Suppressor macrophage treated with lipopolysaccharide for 1 hour (primary cell): ENCODE measurements at regions not wholly inside any gene's neighbourhood (a gene's known extent, or its start where the extent isn't known, plus 50 kb on each side); places are given as distances from the start of the nearest gene placed in this dataset.

Source experiments
- DNase-seq, 3 donors: peaks; one replicate each; pipeline ENCODE4 v3.0.0-alpha.2; 2020 to 2022

DNA sequence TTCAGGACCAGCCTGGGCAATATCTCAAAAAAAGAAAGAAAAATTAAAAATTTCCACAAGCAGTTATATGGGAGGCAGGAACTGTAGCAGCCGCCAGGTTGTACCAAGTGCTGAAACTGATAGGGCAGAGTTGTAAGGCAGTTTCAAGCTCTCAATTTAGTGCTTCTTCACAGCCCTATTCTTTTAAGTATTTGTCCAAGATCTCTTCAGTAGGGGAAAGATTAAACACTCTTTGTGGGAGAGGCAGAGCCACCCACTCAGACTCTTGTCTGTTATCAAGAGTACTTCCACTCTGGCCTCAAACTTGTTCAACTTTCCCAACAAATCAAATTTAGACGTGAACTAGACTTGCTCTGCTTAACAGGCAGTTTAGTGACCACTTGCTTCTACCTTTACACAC, 228.7 kb downstream of the REEP3 start:
- no peak for DNase-seq

DNA sequence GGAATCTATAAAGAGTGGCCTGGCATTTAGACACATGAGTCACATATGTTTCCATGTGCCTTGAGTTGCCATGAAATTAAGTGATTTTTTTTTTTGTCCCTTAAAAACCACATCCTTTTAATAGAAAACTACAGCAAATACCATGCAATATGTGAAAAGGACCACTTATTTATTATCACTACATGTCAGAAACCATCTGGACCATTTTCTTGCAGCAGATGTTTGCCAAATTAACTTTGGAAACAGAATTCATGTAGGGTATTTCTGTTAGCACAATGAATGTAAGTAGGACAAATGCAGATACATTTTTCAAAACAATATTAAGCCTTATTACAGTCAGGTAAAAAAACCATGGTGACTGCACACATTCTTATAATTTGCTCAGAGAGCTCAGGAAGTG, 230.6 kb downstream of the REEP3 start:
- DNase-seq = no peak

DNA sequence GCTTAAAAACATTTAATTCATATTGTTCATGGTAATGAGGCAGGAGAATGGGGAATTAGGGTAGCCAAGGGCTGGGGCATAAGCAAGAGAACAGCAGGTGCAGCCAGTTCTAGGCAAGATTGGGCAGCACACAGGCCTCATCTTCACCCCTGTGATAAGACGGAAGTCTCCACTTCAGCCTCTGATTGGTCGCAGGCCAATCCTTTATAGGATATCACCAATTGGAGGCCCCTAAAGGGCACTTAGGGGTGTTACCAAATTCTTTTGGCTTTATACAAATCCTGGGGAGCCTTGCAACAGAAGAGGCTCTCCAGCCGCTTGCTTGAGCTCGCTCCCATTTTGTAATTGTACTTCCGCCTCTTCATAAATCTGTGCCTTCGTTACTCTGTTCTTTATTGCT, 231.1 kb downstream of the REEP3 start:
- no peak for DNase-seq

- no peak for DNase-seq
Observed at GRCh38 chr10:63753808-63754207, 232.6 kb downstream of the REEP3 start.

DNA sequence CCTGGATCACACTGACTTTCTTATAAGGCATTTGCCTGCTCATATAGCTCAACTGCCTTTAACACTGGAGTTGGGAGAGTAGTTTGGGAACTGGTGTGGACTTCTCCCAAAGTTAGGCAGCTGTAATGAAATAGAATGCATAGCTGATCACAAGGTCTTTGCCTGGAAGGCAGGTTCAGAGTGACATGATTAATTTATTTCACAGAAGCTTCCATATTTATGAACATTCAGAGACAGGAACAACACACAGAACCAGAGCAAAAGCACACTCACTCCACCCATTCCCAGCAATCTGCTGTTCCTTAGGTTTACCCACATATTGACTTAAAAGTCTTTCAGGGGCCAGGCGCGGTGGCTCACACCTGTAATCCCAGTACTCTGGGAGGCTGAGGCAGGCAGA, 234.2 kb downstream of the REEP3 start:
- no peak for DNase-seq

DNA sequence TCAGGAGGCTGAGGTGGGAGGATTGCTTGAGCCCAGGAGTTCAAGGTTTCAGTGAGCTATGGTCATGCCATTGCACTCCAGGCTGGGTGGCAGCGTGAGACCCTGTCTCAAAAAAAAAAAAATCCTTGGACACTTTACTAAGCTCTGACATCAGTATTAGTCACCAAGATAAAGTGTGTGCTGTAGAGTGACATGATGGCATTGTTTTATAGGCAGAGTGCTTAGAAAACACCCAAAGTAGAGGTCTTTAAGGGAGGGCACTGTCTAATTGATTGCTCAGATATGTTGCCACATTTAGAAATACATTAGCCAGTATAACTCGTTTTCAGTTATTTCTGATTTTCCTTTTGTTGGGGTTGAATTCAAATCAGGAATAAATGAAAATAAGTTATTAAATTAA, 235.9 kb downstream of the REEP3 start:
- no peak for DNase-seq

GRCh38 chr10:63758080-63758479, 236.9 kb downstream of the REEP3 start:
- DNase-seq = no peak

GRCh38 chr10:63759335-63759734, 238.1 kb downstream of the REEP3 start:
- no peak for DNase-seq

GRCh38 chr10:63760034-63760707, 239.0 kb downstream of the REEP3 start:
- DNase-seq = no peak

GRCh38 chr10:63760708-63761047, 239.5 kb downstream of the REEP3 start:
- DNase-seq = no peak

DNA sequence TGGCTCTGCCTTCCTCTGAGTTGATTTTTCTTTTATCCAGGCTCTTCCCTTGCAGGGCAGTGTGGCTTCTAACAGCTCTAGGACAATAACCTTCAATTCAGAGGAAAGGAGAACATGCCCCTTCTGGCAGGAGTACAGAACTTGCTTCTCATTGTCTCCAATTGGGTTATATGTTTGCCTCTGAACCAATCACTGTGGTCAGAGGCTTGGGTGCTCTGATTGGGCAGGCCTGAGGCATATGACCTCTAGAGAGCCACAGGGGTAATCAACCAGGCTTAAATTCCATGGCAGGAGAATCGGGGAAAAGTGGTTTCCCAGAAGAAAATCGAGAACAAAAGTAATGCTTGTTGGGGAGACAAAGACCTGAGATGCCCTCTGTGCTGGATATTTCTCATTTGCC, 240.0 kb downstream of the REEP3 start:
- no peak for DNase-seq

GRCh38 chr10:63763744-63764143, 242.5 kb downstream of the REEP3 start:
- DNase-seq = peak in 1 of 3 donors; percentile 7

DNA sequence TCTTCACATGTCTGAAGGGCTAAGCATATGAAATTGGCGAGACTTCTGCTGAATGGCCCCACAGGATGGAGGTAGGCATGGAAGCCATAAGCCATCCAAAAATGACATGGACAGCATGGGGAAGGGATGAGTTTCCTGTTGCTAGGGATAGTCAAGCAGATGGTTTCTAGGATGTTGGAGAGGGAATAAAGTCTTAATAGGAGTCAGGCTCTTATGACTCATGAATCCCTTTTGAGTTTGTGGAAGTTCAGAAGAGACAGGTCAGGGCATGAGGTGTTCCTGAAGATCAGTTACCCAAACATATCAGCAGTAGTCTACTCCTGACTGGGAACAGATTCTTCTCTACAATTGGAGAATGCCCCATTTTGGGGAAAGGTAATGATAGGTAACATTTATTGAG, 243.9 kb downstream of the REEP3 start:
- no peak for DNase-seq

DNA sequence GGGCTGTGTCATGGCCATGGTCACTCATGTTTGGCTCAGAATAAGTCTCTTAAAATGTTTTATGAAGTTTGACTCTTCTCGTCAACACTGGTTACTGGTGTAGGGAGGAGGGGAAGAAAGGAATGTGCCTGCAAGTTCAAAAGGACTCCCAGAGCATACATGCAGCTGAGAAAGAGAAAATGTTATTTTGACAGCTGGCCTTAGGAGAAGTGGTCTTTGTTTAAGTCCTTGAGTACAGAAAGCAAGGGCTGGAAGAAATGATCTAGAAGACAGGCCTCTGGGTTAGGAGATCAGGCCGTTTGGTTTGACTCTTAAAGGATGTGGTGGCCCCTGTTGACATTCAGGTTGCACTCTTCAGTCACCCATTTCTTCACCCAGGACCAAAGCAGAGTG, 245.5 kb downstream of the REEP3 start:
- no peak for DNase-seq

GRCh38 chr10:63767138-63767801, 246.1 kb downstream of the REEP3 start:
- peak in 2 of 3 donors; percentile 21 to 30 for DNase-seq

GRCh38 chr10:63769367-63769766, 248.2 kb downstream of the REEP3 start:
- DNase-seq = no peak

GRCh38 chr10:63770523-63770922, 249.3 kb downstream of the REEP3 start:
- DNase-seq = no peak

- DNase-seq = no peak
Observed at GRCh38 chr10:63772491-63772890, 251.3 kb downstream of the REEP3 start.

DNA sequence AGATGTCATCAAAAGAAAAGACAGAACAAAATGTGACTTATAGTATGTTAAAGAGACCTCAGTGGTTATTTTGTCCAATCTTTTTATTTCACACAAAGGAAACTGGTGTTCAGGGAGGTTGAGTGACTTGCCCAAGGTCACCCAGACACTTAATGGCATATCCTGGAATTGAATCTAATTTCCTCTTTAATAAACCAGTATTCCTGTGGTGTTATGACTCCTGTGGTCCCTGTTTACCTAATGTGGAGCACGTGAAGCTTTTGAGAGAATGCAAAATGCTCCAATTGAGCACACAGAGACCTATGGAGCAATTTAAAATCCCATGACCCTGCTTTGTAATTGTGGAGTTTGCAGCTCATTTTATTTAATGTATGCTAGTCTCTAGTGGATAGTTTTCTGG, 251.9 kb downstream of the REEP3 start:
- no peak for DNase-seq

DNA sequence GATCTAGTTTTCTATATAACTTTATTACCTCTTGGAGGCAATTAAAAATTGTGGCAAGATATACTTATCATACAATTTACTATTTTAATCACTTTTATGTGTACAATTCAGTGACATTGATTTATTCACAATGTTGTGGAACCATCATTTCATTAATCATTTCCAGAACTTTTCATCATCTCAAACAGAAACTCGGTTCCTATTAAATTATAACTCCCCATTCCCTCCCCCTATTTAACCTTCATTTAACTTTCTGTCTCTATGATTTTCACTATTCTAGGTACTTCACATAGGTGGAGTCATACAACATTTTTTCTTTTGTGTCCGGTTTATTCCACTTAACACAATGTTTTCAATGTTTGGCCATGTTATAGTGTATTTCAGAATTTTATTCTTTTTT, 252.8 kb downstream of the REEP3 start:
- no peak for DNase-seq

- no peak for DNase-seq
Observed at GRCh38 chr10:63780101-63780500, 258.9 kb downstream of the REEP3 start.

DNA sequence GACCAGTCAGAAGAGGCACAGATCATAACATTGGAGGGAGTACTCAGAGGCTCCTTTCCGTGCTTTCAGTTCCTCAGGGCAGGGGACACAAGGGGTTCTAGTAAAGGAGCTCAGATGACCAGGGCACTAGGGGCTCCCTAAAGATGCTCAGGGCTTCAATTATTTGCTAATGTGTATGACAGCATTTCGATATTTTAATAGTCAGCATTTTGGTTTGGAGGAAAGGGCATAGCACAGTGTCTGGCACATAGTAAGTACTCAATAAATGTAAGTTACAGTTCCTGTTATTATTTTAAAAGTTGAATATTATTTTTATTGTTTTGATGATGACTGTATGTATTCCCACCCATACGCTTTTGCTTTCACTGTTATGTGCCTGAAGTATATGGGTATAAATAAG, 260.0 kb downstream of the REEP3 start:
- no peak for DNase-seq

GRCh38 chr10:63783882-63784281, 262.7 kb downstream of the REEP3 start:
- no peak for DNase-seq

DNA sequence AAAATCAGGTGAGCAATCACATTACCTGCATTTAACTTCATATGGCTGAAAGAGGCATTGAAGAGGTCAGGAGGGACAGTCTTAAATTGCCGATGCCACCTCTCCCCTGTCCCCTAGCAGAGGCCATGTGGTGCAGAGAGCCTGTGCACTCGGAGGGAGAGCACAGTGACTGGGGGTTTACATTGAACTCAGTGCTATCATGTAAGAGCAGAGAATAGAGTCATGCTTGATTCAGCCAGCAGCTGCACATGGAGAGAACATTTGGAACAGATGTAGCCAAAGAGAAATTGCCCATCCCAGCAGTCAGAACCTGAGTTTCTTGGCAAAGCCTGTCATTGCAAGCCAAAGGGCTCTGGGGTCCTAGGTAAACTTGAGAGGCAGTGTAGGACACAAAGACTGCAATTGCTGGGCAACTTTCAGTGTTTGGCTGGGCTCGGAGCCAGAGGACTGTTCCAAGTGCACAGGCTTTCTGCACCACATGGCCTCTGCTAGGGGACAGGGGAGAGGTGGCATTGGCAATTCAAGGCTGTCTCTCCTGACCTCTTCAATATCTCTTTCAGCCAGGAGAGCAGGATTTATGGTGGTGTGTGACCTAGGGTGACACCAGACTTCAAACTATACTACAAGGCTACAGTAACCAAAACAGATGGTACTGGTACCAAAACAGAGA, 267.1 kb downstream of the REEP3 start:
- no peak for DNase-seq
